ENCODE measurements at regions not wholly inside any gene's neighbourhood (a gene's known extent, or its start where the extent isn't known, plus 50 kb on each side); places are given as distances from the start of the nearest gene placed in this dataset.
"Not testable (repeated sequence)": the region's sequence is repeated elsewhere in the genome, so short reads cannot be mapped to it uniquely, and the experiment has no call there.

DNA sequence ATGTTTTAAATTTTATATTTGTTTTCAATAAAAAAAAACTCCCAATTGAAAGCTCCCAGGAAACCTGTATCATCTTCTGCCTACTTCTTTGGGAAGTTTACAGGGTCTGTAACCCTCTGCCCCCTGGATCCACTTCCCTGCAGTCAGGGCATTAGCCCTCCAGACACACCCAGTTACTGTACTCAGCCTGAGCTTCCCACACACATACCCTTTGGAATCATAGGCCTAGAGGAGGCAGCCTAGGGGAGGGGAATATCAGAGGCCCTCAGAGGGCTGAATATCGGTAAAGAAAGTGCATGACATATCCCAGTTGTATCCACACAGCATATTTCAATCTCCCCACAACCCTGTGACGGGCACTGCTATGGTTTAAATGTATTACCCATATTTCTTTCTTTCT, 56.2 kb upstream of the TFPI start:
- not testable (repeated sequence) for DNase-seq (ENCODE audit: low read depth, low spot score)

DNA sequence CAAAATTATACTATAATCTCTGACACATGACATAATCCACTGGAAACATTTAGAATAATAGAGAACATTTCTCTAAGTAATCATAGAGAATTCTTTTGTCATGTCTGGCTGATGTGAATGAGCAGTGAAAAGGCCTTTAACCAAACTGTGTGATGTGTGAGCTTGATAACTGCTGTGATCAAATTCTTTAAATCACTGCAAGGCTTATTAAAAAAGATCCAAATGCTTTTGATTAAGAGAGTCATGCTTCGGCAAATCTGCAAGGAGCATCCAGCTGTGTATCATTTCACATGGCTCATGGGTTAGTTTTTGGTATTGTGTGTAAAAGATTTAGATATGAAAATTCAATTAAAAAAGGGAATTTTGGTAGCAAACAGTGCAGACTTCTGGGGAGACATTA, 58.6 kb upstream of the TFPI start:
- H3K4me3 ChIP-seq (ENCODE audit: low read length), result no peak overlapping the region
- H3K36me3 ChIP-seq (ENCODE audit: control insufficient read depth, insufficient read depth, low read length), result no peaks in the 10 kb centered on the region
- no peaks in the 10 kb centered on the region for H3K9me3 ChIP-seq (ENCODE audit: control insufficient read depth, insufficient read depth, low read length)
- no peak overlapping the region for H3K27ac ChIP-seq (ENCODE audit: low read length)
- WGBS (ENCODE audit: insufficient coverage, insufficient read length), result no CpG with 5 or more reads among the region's 1 CpG
- no peak for DNase-seq (ENCODE audit: low read depth, low spot score)
- no peaks in the 10 kb centered on the region for H3K27me3 ChIP-seq (ENCODE audit: control insufficient read depth, insufficient read depth, low read length)
- peaks cover 6% of the 10 kb centered on the region for H3K4me1 ChIP-seq (ENCODE audit: control insufficient read depth, insufficient read depth, low read length)

More for the DNA sequence above, 56.2 kb upstream of the TFPI start:
- not testable (repeated sequence) for H3K4me1 ChIP-seq (ENCODE audit: control insufficient read depth, insufficient read depth, low read length); H3K27me3 ChIP-seq (ENCODE audit: control insufficient read depth, insufficient read depth, low read length); H3K36me3 ChIP-seq (ENCODE audit: control insufficient read depth, insufficient read depth, low read length); H3K4me3 ChIP-seq (ENCODE audit: low read length); H3K27ac ChIP-seq (ENCODE audit: low read length); H3K9me3 ChIP-seq (ENCODE audit: control insufficient read depth, insufficient read depth, low read length)
- no CpG with 5 or more reads among the region's 2 CpGs for WGBS (ENCODE audit: insufficient coverage, insufficient read length)

DNA sequence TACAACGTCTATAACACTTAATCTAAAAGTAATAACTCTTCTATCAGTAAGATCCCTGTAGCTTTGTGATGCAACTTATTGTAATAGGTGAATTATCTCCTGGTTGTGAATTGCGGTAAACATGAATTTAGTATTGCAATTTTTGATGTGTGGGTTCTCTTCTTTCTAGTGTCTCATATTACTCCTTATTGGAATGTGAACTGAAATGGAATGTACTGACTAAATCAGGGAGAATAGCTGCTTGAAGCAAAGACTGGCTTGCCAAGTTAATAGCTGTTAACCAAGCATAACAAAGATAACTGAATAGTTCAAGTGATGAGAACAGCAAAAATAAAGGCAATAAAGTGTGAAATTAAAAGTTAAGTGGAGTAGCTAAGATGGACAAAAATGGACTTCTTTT, 60.5 kb upstream of the TFPI start:
- H3K27me3 ChIP-seq (ENCODE audit: control insufficient read depth, insufficient read depth, low read length), result no peaks in the 10 kb centered on the region
- H3K36me3 ChIP-seq (ENCODE audit: control insufficient read depth, insufficient read depth, low read length), result no peaks in the 10 kb centered on the region
- H3K4me3 ChIP-seq (ENCODE audit: low read length), result no peak overlapping the region
- no CpG with 5 or more reads among the region's 2 CpGs for WGBS (ENCODE audit: insufficient coverage, insufficient read length)
- H3K27ac ChIP-seq (ENCODE audit: low read length), result no peak overlapping the region
- no peaks in the 10 kb centered on the region for H3K9me3 ChIP-seq (ENCODE audit: control insufficient read depth, insufficient read depth, low read length)
- peaks cover 9% of the 10 kb centered on the region for H3K4me1 ChIP-seq (ENCODE audit: control insufficient read depth, insufficient read depth, low read length)
- DNase-seq (ENCODE audit: low read depth, low spot score), result no peak

DNA sequence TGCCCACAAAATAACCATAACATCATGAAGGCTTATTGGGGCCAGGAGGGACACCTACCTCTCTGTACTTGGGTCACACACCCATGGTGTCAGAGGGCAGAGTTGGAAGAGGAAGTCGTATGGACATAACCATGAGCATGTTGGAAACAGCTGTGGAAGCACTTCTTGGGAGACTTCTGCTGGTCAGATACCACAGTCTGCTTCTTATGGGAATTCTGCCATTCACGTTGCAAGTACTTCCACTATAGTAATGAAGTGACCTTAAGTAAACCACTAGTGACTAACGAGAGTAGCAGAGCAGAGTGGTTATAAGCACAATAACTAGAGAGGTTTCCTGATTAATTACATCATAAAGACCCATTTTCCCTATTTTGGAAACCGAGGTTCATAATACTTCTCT, 61.1 kb upstream of the TFPI start:
- H3K4me3 ChIP-seq (ENCODE audit: low read length), result no peak overlapping the region
- no peaks in the 10 kb centered on the region for H3K27me3 ChIP-seq (ENCODE audit: control insufficient read depth, insufficient read depth, low read length)
- DNase-seq (ENCODE audit: low read depth, low spot score), result no peak
- no peak overlapping the region for H3K27ac ChIP-seq (ENCODE audit: low read length)
- no CpG with 5 or more reads among the region's 4 CpGs for WGBS (ENCODE audit: insufficient coverage, insufficient read length)
- no peaks in the 10 kb centered on the region for H3K36me3 ChIP-seq (ENCODE audit: control insufficient read depth, insufficient read depth, low read length)
- peaks cover 9% of the 10 kb centered on the region for H3K4me1 ChIP-seq (ENCODE audit: control insufficient read depth, insufficient read depth, low read length)
- H3K9me3 ChIP-seq (ENCODE audit: control insufficient read depth, insufficient read depth, low read length), result no peaks in the 10 kb centered on the region

DNA sequence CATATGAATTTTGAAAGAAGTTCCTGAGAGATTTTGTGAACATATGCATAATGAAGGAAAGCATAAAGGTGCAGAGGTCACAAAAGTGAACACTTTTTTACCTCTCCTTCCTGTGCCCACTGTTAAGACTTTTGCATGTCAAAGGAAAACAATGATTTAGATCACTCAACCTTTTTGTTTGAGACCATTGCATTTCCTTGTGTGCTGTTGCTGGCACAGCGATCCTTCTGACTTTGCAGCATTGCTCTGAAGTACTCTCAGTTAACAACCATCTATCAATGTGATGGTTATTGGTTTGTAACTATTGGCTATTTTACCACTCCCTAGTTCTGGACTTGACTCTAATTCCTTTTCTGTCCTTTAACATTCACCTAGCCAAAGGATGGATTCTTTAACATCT, 61.7 kb upstream of the TFPI start:
- peaks cover 9% of the 10 kb centered on the region for H3K4me1 ChIP-seq (ENCODE audit: control insufficient read depth, insufficient read depth, low read length)
- no peak overlapping the region for H3K27ac ChIP-seq (ENCODE audit: low read length)
- no peaks in the 10 kb centered on the region for H3K9me3 ChIP-seq (ENCODE audit: control insufficient read depth, insufficient read depth, low read length)
- no CpG with 5 or more reads among the region's 1 CpG for WGBS (ENCODE audit: insufficient coverage, insufficient read length)
- no peaks in the 10 kb centered on the region for H3K36me3 ChIP-seq (ENCODE audit: control insufficient read depth, insufficient read depth, low read length)
- no peaks in the 10 kb centered on the region for H3K27me3 ChIP-seq (ENCODE audit: control insufficient read depth, insufficient read depth, low read length)
- no peak overlapping the region for H3K4me3 ChIP-seq (ENCODE audit: low read length)
- DNase-seq (ENCODE audit: low read depth, low spot score), result no peak

DNA sequence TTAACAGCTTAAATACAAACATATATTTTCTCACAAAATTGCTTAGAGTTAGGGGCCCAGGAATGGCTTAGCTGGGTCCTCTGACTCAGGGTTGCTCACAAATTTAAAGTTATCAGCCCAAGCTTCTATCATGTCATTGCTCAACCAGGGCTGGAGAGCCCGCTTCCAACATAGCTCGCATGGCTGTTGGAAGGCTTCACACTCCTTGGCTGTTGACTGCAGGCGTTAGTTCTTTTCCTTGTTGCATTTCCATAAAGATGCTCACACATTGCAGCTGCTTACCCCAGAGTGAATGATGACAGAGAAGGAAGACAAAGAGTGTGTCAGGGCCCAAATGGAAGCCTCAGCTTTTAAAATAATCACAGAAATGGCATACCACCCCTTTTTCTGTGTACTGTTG, 62.9 kb upstream of the TFPI start:
- no peaks in the 10 kb centered on the region for H3K27me3 ChIP-seq (ENCODE audit: control insufficient read depth, insufficient read depth, low read length)
- H3K9me3 ChIP-seq (ENCODE audit: control insufficient read depth, insufficient read depth, low read length), result no peaks in the 10 kb centered on the region
- peaks cover 9% of the 10 kb centered on the region for H3K4me1 ChIP-seq (ENCODE audit: control insufficient read depth, insufficient read depth, low read length)
- DNase-seq (ENCODE audit: low read depth, low spot score), result no peak
- no peaks in the 10 kb centered on the region for H3K36me3 ChIP-seq (ENCODE audit: control insufficient read depth, insufficient read depth, low read length)
- H3K4me3 ChIP-seq (ENCODE audit: low read length), result no peak overlapping the region
- no CpG with 5 or more reads among the region's 3 CpGs for WGBS (ENCODE audit: insufficient coverage, insufficient read length)
- no peak overlapping the region for H3K27ac ChIP-seq (ENCODE audit: low read length)

DNA sequence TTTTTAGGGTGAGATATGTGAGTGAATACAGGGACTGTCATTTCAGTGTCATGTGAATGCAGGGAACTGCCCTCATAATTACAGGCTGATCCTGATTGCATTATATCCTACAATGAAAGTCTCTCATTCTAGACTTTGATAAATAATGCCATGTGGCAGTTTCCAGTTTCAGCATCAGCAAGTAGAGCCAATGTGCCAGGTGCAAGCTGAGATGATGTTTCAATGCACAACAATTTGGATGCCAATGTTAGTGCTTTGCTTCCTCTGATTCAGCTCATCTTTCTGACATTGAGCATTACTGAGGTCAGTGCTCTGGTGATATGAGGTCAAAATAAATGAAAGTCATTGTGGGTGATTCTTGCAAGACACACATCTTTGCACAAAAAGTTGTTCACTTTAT, 63.7 kb upstream of the TFPI start:
- Histone ChIP-seq H3K36me3 (ENCODE audit: control insufficient read depth, insufficient read depth, low read length) (no peaks in the 10 kb centered on the region), H3K4me1 (ENCODE audit: control insufficient read depth, insufficient read depth, low read length) (peaks cover 9% of the 10 kb centered on the region), H3K27ac (ENCODE audit: low read length) (no peak overlapping the region), H3K4me3 (ENCODE audit: low read length) (no peak overlapping the region), H3K9me3 (ENCODE audit: control insufficient read depth, insufficient read depth, low read length) (no peaks in the 10 kb centered on the region), H3K27me3 (ENCODE audit: control insufficient read depth, insufficient read depth, low read length) (no peaks in the 10 kb centered on the region)
- no peak for DNase-seq (ENCODE audit: low read depth, low spot score)

DNA sequence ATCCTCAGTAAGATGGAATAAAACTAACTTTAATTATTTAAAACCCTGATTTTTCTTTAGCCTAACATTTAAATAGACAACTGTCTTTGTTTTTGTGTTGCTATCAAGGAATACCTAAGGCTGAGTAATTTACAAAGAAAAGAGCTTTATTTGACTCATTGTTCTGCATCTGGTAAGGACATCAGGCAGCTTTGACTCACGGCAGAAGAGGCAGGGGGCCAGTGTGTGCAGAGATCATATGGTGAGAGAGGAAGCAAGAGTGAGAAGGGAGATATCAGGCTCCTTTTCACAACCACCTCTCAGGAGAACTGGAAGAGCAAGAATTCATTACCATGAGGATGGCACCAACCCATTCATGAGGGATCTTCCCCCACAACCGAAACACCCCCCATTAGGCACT, 64.6 kb upstream of the TFPI start:
- no peaks in the 10 kb centered on the region for H3K27me3 ChIP-seq (ENCODE audit: control insufficient read depth, insufficient read depth, low read length)
- no peaks in the 10 kb centered on the region for H3K9me3 ChIP-seq (ENCODE audit: control insufficient read depth, insufficient read depth, low read length)
- WGBS (ENCODE audit: insufficient coverage, insufficient read length), result no CpG with 5 or more reads among the region's 2 CpGs
- H3K4me1 ChIP-seq (ENCODE audit: control insufficient read depth, insufficient read depth, low read length), result peaks cover 9% of the 10 kb centered on the region
- H3K4me3 ChIP-seq (ENCODE audit: low read length), result no peak overlapping the region
- no peak overlapping the region for H3K27ac ChIP-seq (ENCODE audit: low read length)
- H3K36me3 ChIP-seq (ENCODE audit: control insufficient read depth, insufficient read depth, low read length), result no peaks in the 10 kb centered on the region
- no peak for DNase-seq (ENCODE audit: low read depth, low spot score)

DNA sequence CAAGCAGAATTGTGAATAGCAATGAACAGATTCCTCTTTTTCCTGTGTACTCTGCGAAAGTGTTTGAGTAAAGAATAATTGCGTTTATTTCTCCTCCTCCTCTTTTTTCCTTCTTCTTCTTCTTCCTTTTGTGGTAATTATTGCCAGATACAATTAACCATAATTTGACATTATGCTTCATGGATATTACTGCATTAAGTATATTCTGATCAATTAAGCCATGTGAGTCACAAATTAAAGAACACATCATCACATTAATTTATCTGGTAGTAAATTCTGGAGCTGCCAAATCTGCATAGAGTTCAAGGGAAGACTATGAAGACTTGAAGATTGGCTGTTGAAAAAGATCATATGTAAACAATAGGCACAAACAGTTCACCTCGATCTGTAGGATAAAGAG, 72.9 kb upstream of the TFPI start:
- Histone ChIP-seq H3K27ac (ENCODE audit: low read length) (no peak overlapping the region), H3K9me3 (ENCODE audit: control insufficient read depth, insufficient read depth, low read length) (no peaks in the 10 kb centered on the region; the same call in 1 of the 2 replicates), H3K27me3 (ENCODE audit: control insufficient read depth, insufficient read depth, low read length) (no peaks in the 10 kb centered on the region), H3K36me3 (ENCODE audit: control insufficient read depth, insufficient read depth, low read length) (no peaks in the 10 kb centered on the region), H3K4me1 (ENCODE audit: control insufficient read depth, insufficient read depth, low read length) (no peaks in the 10 kb centered on the region), H3K4me3 (ENCODE audit: low read length) (no peak overlapping the region)
- no CpG with 5 or more reads among the region's 3 CpGs for WGBS (ENCODE audit: insufficient coverage, insufficient read length)
- no peak for DNase-seq (ENCODE audit: low read depth, low spot score)

DNA sequence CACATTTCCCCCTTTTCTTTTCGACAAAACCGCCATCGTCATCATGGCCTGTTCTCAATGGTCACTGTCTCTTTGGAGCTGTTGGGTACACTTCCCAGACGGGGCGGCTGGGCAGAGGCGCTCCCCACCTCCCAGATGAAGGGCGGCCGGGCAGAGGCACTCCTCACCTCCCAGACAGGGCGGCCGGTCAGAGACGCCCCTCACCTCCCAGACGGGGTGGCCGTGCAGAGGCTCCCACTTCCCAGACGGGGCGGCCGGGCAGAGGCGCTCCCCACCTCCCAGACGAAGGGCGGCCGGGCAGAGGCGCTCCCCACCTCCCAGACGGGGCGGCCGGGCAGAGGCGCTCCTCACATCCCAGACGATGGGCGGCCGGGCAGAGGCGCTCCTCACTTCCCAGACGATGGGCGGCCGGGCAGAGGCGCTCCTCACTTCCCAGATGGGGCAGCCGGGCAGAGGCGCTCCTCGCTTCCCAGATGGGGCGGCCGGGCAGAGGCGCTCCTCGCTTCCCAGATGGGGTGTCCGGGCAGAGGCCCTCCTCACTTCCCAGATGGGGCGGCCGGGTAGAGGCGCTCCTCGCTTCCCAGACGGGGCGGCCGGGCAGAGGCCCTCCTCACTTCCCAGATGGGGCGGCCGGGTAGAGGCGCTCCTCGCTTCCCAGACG, 82.6 kb upstream of the TFPI start:
- WGBS (ENCODE audit: insufficient coverage, insufficient read length), result no CpG with 5 or more reads among the region's 53 CpGs
- not testable (repeated sequence) for DNase-seq (ENCODE audit: low read depth, low spot score); H3K27ac ChIP-seq (ENCODE audit: low read length); H3K9me3 ChIP-seq (ENCODE audit: control insufficient read depth, insufficient read depth, low read length); H3K27me3 ChIP-seq (ENCODE audit: control insufficient read depth, insufficient read depth, low read length); H3K4me3 ChIP-seq (ENCODE audit: low read length); H3K36me3 ChIP-seq (ENCODE audit: control insufficient read depth, insufficient read depth, low read length); H3K4me1 ChIP-seq (ENCODE audit: control insufficient read depth, insufficient read depth, low read length)

DNA sequence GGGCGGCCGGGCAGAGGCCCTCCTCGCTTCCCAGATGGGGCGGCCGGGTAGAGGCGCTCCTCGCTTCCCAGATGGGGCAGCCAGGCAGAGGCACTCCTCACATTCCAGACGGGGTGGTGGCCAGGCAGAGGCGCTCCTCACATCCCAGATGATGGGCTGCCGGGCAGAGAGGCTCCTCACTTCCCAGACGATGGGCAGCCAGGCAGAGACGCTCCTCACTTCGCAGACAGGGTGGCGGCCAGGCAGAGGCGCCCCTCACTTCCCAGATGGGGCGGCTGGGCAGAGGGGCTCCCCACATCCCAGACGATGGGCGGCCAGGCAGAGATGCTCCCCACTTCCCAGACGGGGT, 83.1 kb upstream of the TFPI start:
- no CpG with 5 or more reads among the region's 19 CpGs for WGBS (ENCODE audit: insufficient coverage, insufficient read length)
- H3K4me1 ChIP-seq (ENCODE audit: control insufficient read depth, insufficient read depth, low read length); DNase-seq (ENCODE audit: low read depth, low spot score); H3K27me3 ChIP-seq (ENCODE audit: control insufficient read depth, insufficient read depth, low read length); H3K9me3 ChIP-seq (ENCODE audit: control insufficient read depth, insufficient read depth, low read length); H3K27ac ChIP-seq (ENCODE audit: low read length); H3K36me3 ChIP-seq (ENCODE audit: control insufficient read depth, insufficient read depth, low read length); H3K4me3 ChIP-seq (ENCODE audit: low read length): not testable (repeated sequence)
